Nephron (organoid): ENCODE measurements at regions not wholly inside any gene's neighbourhood (a gene's known extent, or its start where the extent isn't known, plus 50 kb on each side); places are given as distances from the start of the nearest gene placed in this dataset.

Source experiments
- H3K27ac Mint-ChIP-seq, 3 experiments: 2 replicates each; pipeline ENCODE4 v1.8.0; 2020; ENCODE audit warnings: mixed read lengths in 3 of 3, mild to moderate bottlenecking in 2 of 3, moderate library complexity in 1 of 3
- H3K27me3 Mint-ChIP-seq: 2 replicates; pipeline ENCODE4 v1.8.0; 2021; ENCODE audit warnings: low read depth, mild to moderate bottlenecking, moderate library complexity, mixed read lengths
- H3K36me3 Mint-ChIP-seq: 2 replicates; pipeline ENCODE4 v1.8.0; 2020; ENCODE audit warnings: low read depth, mixed read lengths
- H3K4me1 Mint-ChIP-seq: 2 replicates; pipeline ENCODE4 v1.8.0; 2020; ENCODE audit warnings: mixed read lengths
- H3K4me3 Mint-ChIP-seq, 3 experiments: 2 replicates each; pipeline ENCODE4 v1.8.0; 2020; ENCODE audit warnings: mild to moderate bottlenecking in 3 of 3, mixed read lengths in 3 of 3, moderate library complexity in 2 of 3
- H3K9me3 Mint-ChIP-seq: 2 replicates; pipeline ENCODE4 v1.8.0; 2020; ENCODE audit warnings: mixed read lengths
- CTCF ChIP-seq, 3 experiments: fragments of 200-600 bp; sonication (generic); IDR thresholded peaks; one replicate each; pipeline ENCODE4 v1.5.0; 2021; ENCODE audit warnings: antibody characterized with exemption in 3 of 3; ENCODE audit not compliant: unreplicated experiment in 3 of 3

- no peak for TF ChIP-seq CTCF (IDR thresholded peaks at IDR 0.05; ENCODE audit: unreplicated experiment in 3 of 3)
- no peaks in the 10 kb centered on the region for H3K27me3 Mint-ChIP-seq
- H3K27ac Mint-ChIP-seq: no peak overlapping the region
- H3K4me3 Mint-ChIP-seq: no peak overlapping the region
- H3K36me3 Mint-ChIP-seq: no peaks in the 10 kb centered on the region
- H3K9me3 Mint-ChIP-seq: no peaks in the 10 kb centered on the region
- H3K4me1 Mint-ChIP-seq: peaks cover 13% of the 10 kb centered on the region
These were observed 201.0 kb upstream of the STXBP5 start for GRCh38 chr6:147003186-147003585.

GRCh38 chr6:147005499-147005898 is 198.7 kb upstream of the STXBP5 start:
- Mint-ChIP-seq H3K27me3 (no peaks in the 10 kb centered on the region), H3K27ac (no peak overlapping the region), H3K4me3 (no peak overlapping the region), H3K9me3 (peaks cover 13% of the 10 kb centered on the region), H3K4me1 (peaks cover 11% of the 10 kb centered on the region), H3K36me3 (no peaks in the 10 kb centered on the region)
- TF ChIP-seq CTCF (IDR thresholded peaks at IDR 0.05; ENCODE audit: unreplicated experiment in 3 of 3): no peak

GRCh38 chr6:147007441-147007840 is 196.8 kb upstream of the STXBP5 start:
- no peak overlapping the region for H3K4me3 Mint-ChIP-seq
- H3K27ac Mint-ChIP-seq: no peak overlapping the region
- no peak for TF ChIP-seq CTCF (IDR thresholded peaks at IDR 0.05; ENCODE audit: unreplicated experiment in 3 of 3)
- no peaks in the 10 kb centered on the region for H3K4me1 Mint-ChIP-seq
- no peaks in the 10 kb centered on the region for H3K27me3 Mint-ChIP-seq
- no peaks in the 10 kb centered on the region for H3K36me3 Mint-ChIP-seq
- peaks cover 13% of the 10 kb centered on the region for H3K9me3 Mint-ChIP-seq

GRCh38 chr6:147009358-147009757 is 194.9 kb upstream of the STXBP5 start:
- H3K36me3 Mint-ChIP-seq: no peaks in the 10 kb centered on the region
- H3K27me3 Mint-ChIP-seq: no peaks in the 10 kb centered on the region
- H3K27ac Mint-ChIP-seq: no peak overlapping the region
- peaks cover 13% of the 10 kb centered on the region for H3K9me3 Mint-ChIP-seq
- no peak overlapping the region for H3K4me3 Mint-ChIP-seq
- no peak for TF ChIP-seq CTCF (IDR thresholded peaks at IDR 0.05; ENCODE audit: unreplicated experiment in 3 of 3)
- H3K4me1 Mint-ChIP-seq: no peaks in the 10 kb centered on the region

GRCh38 chr6:147015674-147016073 is 188.5 kb upstream of the STXBP5 start:
- Mint-ChIP-seq H3K4me1 (no peaks in the 10 kb centered on the region), H3K27ac (no peak overlapping the region), H3K27me3 (no peaks in the 10 kb centered on the region), H3K36me3 (no peaks in the 10 kb centered on the region), H3K4me3 (no peak overlapping the region), H3K9me3 (no peaks in the 10 kb centered on the region)
- TF ChIP-seq CTCF (IDR thresholded peaks at IDR 0.05; ENCODE audit: unreplicated experiment in 3 of 3): no peak

GRCh38 chr6:147016440-147016839 is 187.8 kb upstream of the STXBP5 start:
- Mint-ChIP-seq H3K4me1 (no peaks in the 10 kb centered on the region), H3K27ac (no peak overlapping the region), H3K27me3 (no peaks in the 10 kb centered on the region), H3K36me3 (no peaks in the 10 kb centered on the region), H3K4me3 (no peak overlapping the region), H3K9me3 (no peaks in the 10 kb centered on the region)
- no peak for TF ChIP-seq CTCF (IDR thresholded peaks at IDR 0.05; ENCODE audit: unreplicated experiment in 3 of 3)
